ENCODE measurements at regions not wholly inside any gene's neighbourhood (a gene's known extent, or its start where the extent isn't known, plus 50 kb on each side); places are given as distances from the start of the nearest gene placed in this dataset.

- TF ChIP-seq CTCF (IDR thresholded peaks at IDR 0.05) (no peak), EP300 (IDR thresholded peaks at IDR 0.05) (no peak), POLR2AphosphoS5 (IDR thresholded peaks at IDR 0.05) (no peak), POLR2A (IDR thresholded peaks at IDR 0.05; ENCODE audit: low read depth) (no peak)
Observed at GRCh38 chr6:8260610-8261009, 158.3 kb upstream of the EEF1E1 start.
